GM06990 (cell line): ENCODE measurements at regions not wholly inside any gene's neighbourhood (a gene's known extent, or its start where the extent isn't known, plus 50 kb on each side); places are given as distances from the start of the nearest gene placed in this dataset.

ENCODE experiments used
- DNase-seq: peaks from one replicate; pipeline ENCODE4 v3.0.0-alpha.2; 2011; ENCODE audit not compliant: insufficient read length; ENCODE audit errors: extremely low read depth
- H3K27me3 ChIP-seq: replicated peaks from 2 replicates; pipeline ENCODE4 v1.6.0; 2011; ENCODE audit warnings: low read length; ENCODE audit not compliant: control insufficient read depth, insufficient read depth
- H3K36me3 ChIP-seq: 2 replicates; pipeline ENCODE4 v1.5.1; 2011; ENCODE audit warnings: low read length; ENCODE audit not compliant: control insufficient read depth, insufficient read depth
- H3K4me3 ChIP-seq: replicated peaks from 2 replicates; pipeline ENCODE4 v1.5.1; 2011; ENCODE audit warnings: low read depth, mild to moderate bottlenecking, control low read depth, low read length
- CTCF ChIP-seq: IDR thresholded peaks from 2 replicates; pipeline ENCODE4 v1.5.1; 2011; ENCODE audit warnings: low read length, control low read depth, mild to moderate bottlenecking, inconsistent platforms; ENCODE audit not compliant: insufficient read depth, poor library complexity, severe bottlenecking

- DNase-seq, result no peak
- no peak overlapping the region for H3K4me3 ChIP-seq
Observed at GRCh38 chr5:58327289-58327688, 132.6 kb downstream of the PLK2 start.

GRCh38 chr5:58326022-58326421 lies 133.9 kb downstream of the PLK2 start:
- H3K4me3 ChIP-seq, result no peak overlapping the region
- no peaks in the 10 kb centered on the region for H3K36me3 ChIP-seq
- no peaks in the 10 kb centered on the region for H3K27me3 ChIP-seq
- no peak for TF ChIP-seq CTCF
- DNase-seq, result no peak

More at GRCh38 chr5:58327289-58327688, 132.6 kb downstream of the PLK2 start:
- no peak for TF ChIP-seq CTCF
- Histone ChIP-seq H3K36me3 (no peaks in the 10 kb centered on the region), H3K27me3 (no peaks in the 10 kb centered on the region)

GRCh38 chr5:58322453-58322852 lies 137.4 kb downstream of the PLK2 start:
- TF ChIP-seq CTCF, result no peak
- DNase-seq, result no peak
- no peak overlapping the region for H3K4me3 ChIP-seq
- no peaks in the 10 kb centered on the region for H3K36me3 ChIP-seq
- H3K27me3 ChIP-seq, result no peaks in the 10 kb centered on the region

- TF ChIP-seq CTCF, result no peak
- no peaks in the 10 kb centered on the region for H3K27me3 ChIP-seq
- no peak for DNase-seq
- H3K4me3 ChIP-seq, result no peak overlapping the region
- no peaks in the 10 kb centered on the region for H3K36me3 ChIP-seq
Observed at GRCh38 chr5:58318468-58318867, 141.4 kb downstream of the PLK2 start.

GRCh38 chr5:58317808-58318207 lies 142.1 kb downstream of the PLK2 start:
- H3K27me3 ChIP-seq, result no peaks in the 10 kb centered on the region
- DNase-seq, result no peak
- no peak overlapping the region for H3K4me3 ChIP-seq
- TF ChIP-seq CTCF, result no peak
- no peaks in the 10 kb centered on the region for H3K36me3 ChIP-seq

- TF ChIP-seq CTCF, result no peak
- Histone ChIP-seq H3K27me3 (no peaks in the 10 kb centered on the region), H3K4me3 (no peak overlapping the region), H3K36me3 (no peaks in the 10 kb centered on the region)
- DNase-seq, result no peak
Observed at GRCh38 chr5:58317009-58317408, 142.9 kb downstream of the PLK2 start.
